Endothelial cell of umbilical vein (primary cell): ENCODE measurements at regions not wholly inside any gene's neighbourhood (a gene's known extent, or its start where the extent isn't known, plus 50 kb on each side); places are given as distances from the start of the nearest gene placed in this dataset.

ENCODE experiments used
- BruUV-seq: library from RNA; stranded (reverse); fragments of 400-500 nt; replicated peaks from 2 replicates; lab custom pipeline; 2021; lab: Mats Ljungman, UMichigan
- CTCF ChIA-PET: fragments of 300-600, 350-600 bp; sonication (Branson Sonifier 250); formaldehyde crosslinking; loops from one replicate; lab custom pipeline; 2021; ENCODE audit warnings: antibody characterized with exemption, inconsistent platforms; lab: Charles Lee
- POLR2A ChIA-PET: fragments of 300-600, 350-600 bp; sonication (Branson Sonifier 250); formaldehyde crosslinking; loops from one replicate; lab custom pipeline; 2021; ENCODE audit warnings: antibody characterized with exemption, inconsistent platforms; lab: Charles Lee
- DNase-seq: peaks from one replicate; pipeline ENCODE4 v3.0.0-alpha.2; 2011; ENCODE audit warnings: low read depth, low spot score
- FAIRE-seq: peaks from 2 replicates; lab custom pipeline; 2011; peaks lifted over from hg19 to GRCh38; lab: Jason Lieb, UNC
- H2AFZ ChIP-seq: 2 replicates; pipeline ENCODE4 v1.6.0; 2012; ENCODE audit warnings: low read depth, low read length, control low read depth, inconsistent platforms
- H3K27ac ChIP-seq: 2 replicates; pipeline ENCODE4 v1.5.1; 2011; ENCODE audit warnings: low read depth, mild to moderate bottlenecking, control low read depth, low read length, moderate library complexity; ENCODE audit not compliant: insufficient read depth
- H3K27me3 ChIP-seq, 2 experiments: 2 replicates each; pipeline versions ENCODE4 v1.6.0 to v1.6.1; 2011; ENCODE audit warnings: low read length in 2 of 2, mixed read lengths in 1 of 2; ENCODE audit not compliant: control insufficient read depth in 2 of 2, insufficient read depth in 2 of 2
- H3K36me3 ChIP-seq, 2 experiments: 2 replicates in 1 of 2; 3 replicates in 1 of 2; pipeline ENCODE4 v1.5.1; 2011; ENCODE audit warnings: low read length in 2 of 2, mild to moderate bottlenecking in 1 of 2, moderate library complexity in 1 of 2; ENCODE audit not compliant: control insufficient read depth in 2 of 2, insufficient read depth in 2 of 2; ENCODE audit errors: extremely low read depth in 1 of 2
- H3K4me1 ChIP-seq: 3 replicates; pipeline ENCODE4 v1.5.1; 2011; ENCODE audit warnings: mild to moderate bottlenecking, low read length; ENCODE audit not compliant: control insufficient read depth, insufficient read depth; ENCODE audit errors: extremely low read depth
- H3K4me2 ChIP-seq: 2 replicates; pipeline ENCODE4 v1.6.1; 2011; ENCODE audit warnings: low read length, control low read depth, mixed read lengths; ENCODE audit not compliant: insufficient read depth
- H3K4me3 ChIP-seq, 3 experiments: fragments of 200-600 bp in 1 of 3; sonication (generic), shearing (Covaris generic) in 1 of 3; replicated peaks in 1 of 3; 2 replicates each; pipeline ENCODE4 v1.5.1; 2011 to 2016; ENCODE audit warnings: control low read depth in 3 of 3, low read length in 3 of 3, mild to moderate bottlenecking in 2 of 3, inconsistent platforms in 1 of 3, low read depth in 1 of 3, moderate library complexity in 1 of 3; ENCODE audit not compliant: insufficient read depth in 1 of 3
- H3K79me2 ChIP-seq: 2 replicates; pipeline ENCODE4 v1.6.0; 2012; ENCODE audit warnings: low read length, inconsistent platforms; ENCODE audit not compliant: control insufficient read depth, insufficient read depth
- H3K9ac ChIP-seq: replicated peaks from 2 replicates; pipeline ENCODE3; 2011; ENCODE audit warnings: low read length, control low read depth; ENCODE audit not compliant: insufficient read depth; ENCODE audit errors: extremely low read depth
- H3K9me1 ChIP-seq: replicated peaks from 3 replicates; pipeline ENCODE4 v1.6.0; 2011; ENCODE audit warnings: mild to moderate bottlenecking, low read length; ENCODE audit not compliant: control insufficient read depth, insufficient read depth; ENCODE audit errors: extremely low read depth
- H3K9me3 ChIP-seq: replicated peaks from 2 replicates; pipeline ENCODE4 v1.5.1; 2012; ENCODE audit warnings: low read length, inconsistent platforms; ENCODE audit not compliant: control insufficient read depth, insufficient read depth
- H4K20me1 ChIP-seq: replicated peaks from 2 replicates; pipeline ENCODE3; 2011; ENCODE audit warnings: mild to moderate bottlenecking, low read length; ENCODE audit not compliant: control insufficient read depth, insufficient read depth; ENCODE audit errors: extremely low read depth
- CTCF ChIP-seq, 2 donors: IDR thresholded peaks; 1 replicate in 1 of 2; 2 replicates in 1 of 2; pipeline ENCODE4 v1.5.1; 2011; ENCODE audit warnings: low read length in 2 of 2, mild to moderate bottlenecking in 2 of 2, moderate library complexity in 2 of 2, control low read depth in 1 of 2, inconsistent platforms in 1 of 2, low read depth in 1 of 2; ENCODE audit not compliant: insufficient read depth in 1 of 2; ENCODE audit errors: extremely low read depth in 1 of 2
- EZH2 ChIP-seq: IDR thresholded peaks from 2 replicates; pipeline ENCODE4 v1.6.1; 2012; ENCODE audit warnings: borderline replicate concordance, low read depth, mild to moderate bottlenecking, moderate library complexity, low read length, inconsistent platforms; ENCODE audit not compliant: severe bottlenecking
- FOS ChIP-seq: IDR thresholded peaks from 2 replicates; pipeline ENCODE4 v1.6.1; 2011; ENCODE audit warnings: mild to moderate bottlenecking, low read length, moderate library complexity, borderline replicate concordance; ENCODE audit not compliant: insufficient read depth
- GATA2 ChIP-seq: IDR thresholded peaks from 2 replicates; pipeline ENCODE4 v1.7.0; 2011; ENCODE audit warnings: low read depth, mild to moderate bottlenecking, moderate library complexity, mixed read lengths, low read length; ENCODE audit not compliant: insufficient read length, insufficient read depth
- JUN ChIP-seq: IDR thresholded peaks from 2 replicates; pipeline ENCODE4 v1.6.1; 2011; ENCODE audit warnings: borderline replicate concordance, low read depth; ENCODE audit not compliant: insufficient read length, insufficient read depth
- MAX ChIP-seq: IDR thresholded peaks from 2 replicates; pipeline ENCODE4 v1.6.1; 2011; ENCODE audit not compliant: insufficient read depth, insufficient read length
- MYC ChIP-seq: IDR thresholded peaks from one replicate; pipeline ENCODE4 v1.6.1; 2011; ENCODE audit warnings: mild to moderate bottlenecking, low read depth, low read length
- POLR2A ChIP-seq: IDR thresholded peaks from 2 replicates; pipeline ENCODE4 v1.6.1; 2012; ENCODE audit warnings: low read depth, mild to moderate bottlenecking, control low read depth, low read length
- POLR2AphosphoS5 ChIP-seq: IDR thresholded peaks from 2 replicates; pipeline ENCODE4 v1.6.1; 2012; ENCODE audit warnings: low read depth, mild to moderate bottlenecking, control low read depth, low read length, moderate library complexity; ENCODE audit not compliant: insufficient read depth
- dilution Hi-C: fragments of 300-500 bp; cut with MboI; formaldehyde crosslinking; loops from one replicate; pipeline ENCODE4 v1.15.0; 2019; ENCODE audit warnings: low sequenced_read_pairs; ENCODE audit not compliant: extremely low pct_ligation_motif_present
- intact Hi-C: fragments of 100-400 bp; cut with micrococcal nuclease; formaldehyde crosslinking; loops from one replicate; pipeline ENCODE4 v1.10.0; 2022

- Histone ChIP-seq H3K27me3 (no peaks in the 10 kb centered on the region), H3K4me2 (no peak overlapping the region), H3K4me3 (no peak overlapping the region), H3K79me2 (no peaks in the 10 kb centered on the region), H3K27ac (no peak overlapping the region), H3K9me1 (no peaks in the 10 kb centered on the region), H3K9ac (no peak overlapping the region), H4K20me1 (no peaks in the 10 kb centered on the region), H2AFZ (no peak overlapping the region), H3K4me1 (peaks cover 5% of the 10 kb centered on the region), H3K9me3 (no peaks in the 10 kb centered on the region), H3K36me3 (no peaks in the 10 kb centered on the region)
- dilution Hi-C loops: no loop called here
- DNase-seq (no peak), FAIRE-seq (peak; percentile 4)
- POLR2A ChIA-PET: no interaction called here
- BruUV-seq: no TSS peak
- CTCF ChIA-PET: interaction anchor here (1.5 kb wide), 1 partner anchor 11 kb away, joined by 5 read pairs; no protein-coding TSS in a partner anchor
- TF ChIP-seq EZH2 (no peak), FOS (no peak), POLR2A (no peak), JUN (no peak), CTCF (IDR thresholded peaks at IDR 0.05; ENCODE audit: extremely low read depth in 1 of 2, insufficient read depth in 1 of 2, low read depth in 1 of 2, low read length in 2 of 2) (no peak), GATA2 (no peak), MYC (no peak), MAX (no peak), POLR2AphosphoS5 (no peak)
- intact Hi-C loops: no loop called here
These were observed 102.7 kb upstream of the SASH1 start for GRCh38 chr6:148239801-148240460.
